Endothelial cell of umbilical vein (primary cell): ENCODE measurements at regions not wholly inside any gene's neighbourhood (a gene's known extent, or its start where the extent isn't known, plus 50 kb on each side); places are given as distances from the start of the nearest gene placed in this dataset.

Experiments used
- BruUV-seq: library from RNA; stranded (reverse); fragments of 400-500 nt; replicated peaks from 2 replicates; lab custom pipeline; 2021; lab: Mats Ljungman, UMichigan
- CTCF ChIA-PET: fragments of 300-600, 350-600 bp; sonication (Branson Sonifier 250); formaldehyde crosslinking; loops from one replicate; lab custom pipeline; 2021; ENCODE audit warnings: antibody characterized with exemption, inconsistent platforms; lab: Charles Lee
- POLR2A ChIA-PET: fragments of 300-600, 350-600 bp; sonication (Branson Sonifier 250); formaldehyde crosslinking; loops from one replicate; lab custom pipeline; 2021; ENCODE audit warnings: antibody characterized with exemption, inconsistent platforms; lab: Charles Lee
- DNase-seq: peaks from one replicate; pipeline ENCODE4 v3.0.0-alpha.2; 2011; ENCODE audit warnings: low read depth, low spot score
- FAIRE-seq: peaks from 2 replicates; lab custom pipeline; 2011; peaks lifted over from hg19 to GRCh38; lab: Jason Lieb, UNC
- H2AFZ ChIP-seq: 2 replicates; pipeline ENCODE4 v1.6.0; 2012; ENCODE audit warnings: low read depth, low read length, control low read depth, inconsistent platforms
- H3K27ac ChIP-seq: 2 replicates; pipeline ENCODE4 v1.5.1; 2011; ENCODE audit warnings: low read depth, mild to moderate bottlenecking, control low read depth, low read length, moderate library complexity; ENCODE audit not compliant: insufficient read depth
- H3K27me3 ChIP-seq, 2 experiments: 2 replicates each; pipeline versions ENCODE4 v1.6.0 to v1.6.1; 2011; ENCODE audit warnings: low read length in 2 of 2, mixed read lengths in 1 of 2; ENCODE audit not compliant: control insufficient read depth in 2 of 2, insufficient read depth in 2 of 2
- H3K36me3 ChIP-seq, 2 experiments: 2 replicates in 1 of 2; 3 replicates in 1 of 2; pipeline ENCODE4 v1.5.1; 2011; ENCODE audit warnings: low read length in 2 of 2, mild to moderate bottlenecking in 1 of 2, moderate library complexity in 1 of 2; ENCODE audit not compliant: control insufficient read depth in 2 of 2, insufficient read depth in 2 of 2; ENCODE audit errors: extremely low read depth in 1 of 2
- H3K4me1 ChIP-seq: 3 replicates; pipeline ENCODE4 v1.5.1; 2011; ENCODE audit warnings: mild to moderate bottlenecking, low read length; ENCODE audit not compliant: control insufficient read depth, insufficient read depth; ENCODE audit errors: extremely low read depth
- H3K4me2 ChIP-seq: 2 replicates; pipeline ENCODE4 v1.6.1; 2011; ENCODE audit warnings: low read length, control low read depth, mixed read lengths; ENCODE audit not compliant: insufficient read depth
- H3K4me3 ChIP-seq, 3 experiments: fragments of 200-600 bp in 1 of 3; sonication (generic), shearing (Covaris generic) in 1 of 3; replicated peaks in 1 of 3; 2 replicates each; pipeline ENCODE4 v1.5.1; 2011 to 2016; ENCODE audit warnings: control low read depth in 3 of 3, low read length in 3 of 3, mild to moderate bottlenecking in 2 of 3, inconsistent platforms in 1 of 3, low read depth in 1 of 3, moderate library complexity in 1 of 3; ENCODE audit not compliant: insufficient read depth in 1 of 3
- H3K79me2 ChIP-seq: 2 replicates; pipeline ENCODE4 v1.6.0; 2012; ENCODE audit warnings: low read length, inconsistent platforms; ENCODE audit not compliant: control insufficient read depth, insufficient read depth
- H3K9ac ChIP-seq: replicated peaks from 2 replicates; pipeline ENCODE3; 2011; ENCODE audit warnings: low read length, control low read depth; ENCODE audit not compliant: insufficient read depth; ENCODE audit errors: extremely low read depth
- H3K9me1 ChIP-seq: replicated peaks from 3 replicates; pipeline ENCODE4 v1.6.0; 2011; ENCODE audit warnings: mild to moderate bottlenecking, low read length; ENCODE audit not compliant: control insufficient read depth, insufficient read depth; ENCODE audit errors: extremely low read depth
- H3K9me3 ChIP-seq: replicated peaks from 2 replicates; pipeline ENCODE4 v1.5.1; 2012; ENCODE audit warnings: low read length, inconsistent platforms; ENCODE audit not compliant: control insufficient read depth, insufficient read depth
- H4K20me1 ChIP-seq: replicated peaks from 2 replicates; pipeline ENCODE3; 2011; ENCODE audit warnings: mild to moderate bottlenecking, low read length; ENCODE audit not compliant: control insufficient read depth, insufficient read depth; ENCODE audit errors: extremely low read depth
- EZH2 ChIP-seq: IDR thresholded peaks from 2 replicates; pipeline ENCODE4 v1.6.1; 2012; ENCODE audit warnings: borderline replicate concordance, low read depth, mild to moderate bottlenecking, moderate library complexity, low read length, inconsistent platforms; ENCODE audit not compliant: severe bottlenecking
- FOS ChIP-seq: IDR thresholded peaks from 2 replicates; pipeline ENCODE4 v1.6.1; 2011; ENCODE audit warnings: mild to moderate bottlenecking, low read length, moderate library complexity, borderline replicate concordance; ENCODE audit not compliant: insufficient read depth
- GATA2 ChIP-seq: IDR thresholded peaks from 2 replicates; pipeline ENCODE4 v1.7.0; 2011; ENCODE audit warnings: low read depth, mild to moderate bottlenecking, moderate library complexity, mixed read lengths, low read length; ENCODE audit not compliant: insufficient read length, insufficient read depth
- JUN ChIP-seq: IDR thresholded peaks from 2 replicates; pipeline ENCODE4 v1.6.1; 2011; ENCODE audit warnings: borderline replicate concordance, low read depth; ENCODE audit not compliant: insufficient read length, insufficient read depth
- MAX ChIP-seq: IDR thresholded peaks from 2 replicates; pipeline ENCODE4 v1.6.1; 2011; ENCODE audit not compliant: insufficient read depth, insufficient read length
- MYC ChIP-seq: IDR thresholded peaks from one replicate; pipeline ENCODE4 v1.6.1; 2011; ENCODE audit warnings: mild to moderate bottlenecking, low read depth, low read length
- POLR2A ChIP-seq: IDR thresholded peaks from 2 replicates; pipeline ENCODE4 v1.6.1; 2012; ENCODE audit warnings: low read depth, mild to moderate bottlenecking, control low read depth, low read length
- POLR2AphosphoS5 ChIP-seq: IDR thresholded peaks from 2 replicates; pipeline ENCODE4 v1.6.1; 2012; ENCODE audit warnings: low read depth, mild to moderate bottlenecking, control low read depth, low read length, moderate library complexity; ENCODE audit not compliant: insufficient read depth
- dilution Hi-C: fragments of 300-500 bp; cut with MboI; formaldehyde crosslinking; loops from one replicate; pipeline ENCODE4 v1.15.0; 2019; ENCODE audit warnings: low sequenced_read_pairs; ENCODE audit not compliant: extremely low pct_ligation_motif_present
- intact Hi-C: fragments of 100-400 bp; cut with micrococcal nuclease; formaldehyde crosslinking; loops from one replicate; pipeline ENCODE4 v1.10.0; 2022
- TF ChIP-seq, protein P1 (sequence below), 2 donors: IDR thresholded peaks; 1 replicate in 1 of 2; 2 replicates in 1 of 2; pipeline ENCODE4 v1.5.1; 2011; ENCODE audit warnings: low read length in 2 of 2, mild to moderate bottlenecking in 2 of 2, moderate library complexity in 2 of 2, control low read depth in 1 of 2, inconsistent platforms in 1 of 2, low read depth in 1 of 2; ENCODE audit not compliant: insufficient read depth in 1 of 2; ENCODE audit errors: extremely low read depth in 1 of 2

- no peak for TF ChIP-seq MAX
- no peak for TF ChIP-seq MYC
- no peak for TF ChIP-seq POLR2A
- TF ChIP-seq GATA2 = no peak
- H3K4me2 ChIP-seq = no peak overlapping the region
- intact Hi-C loops = no loop called here
- no peak for FAIRE-seq
- no peak overlapping the region for H3K4me3 ChIP-seq
- H2AFZ ChIP-seq = no peak overlapping the region
- BruUV-seq = no TSS peak
- no peak for DNase-seq
- peaks cover 7 to 16% of the 10 kb centered on the region in 2 experiments for H3K27me3 ChIP-seq
- dilution Hi-C loops = no loop called here
- no peaks in the 10 kb centered on the region for H3K4me1 ChIP-seq
- CTCF ChIA-PET = no interaction called here
- POLR2A ChIA-PET = no interaction called here
- H3K27ac ChIP-seq = no peak overlapping the region
- H4K20me1 ChIP-seq = no peaks in the 10 kb centered on the region
- no peaks in the 10 kb centered on the region for H3K36me3 ChIP-seq
- no peak overlapping the region for H3K9ac ChIP-seq
- H3K9me3 ChIP-seq = no peaks in the 10 kb centered on the region
- H3K9me1 ChIP-seq = no peaks in the 10 kb centered on the region
- no peaks in the 10 kb centered on the region for H3K79me2 ChIP-seq
Observed at GRCh38 chr17:77807051-77807745, 151.3 kb upstream of the TNRC6C start.

- Histone ChIP-seq H3K9me1 (no peaks in the 10 kb centered on the region), H3K27me3 (peaks cover under 1 to 9% of the 10 kb centered on the region in 2 experiments), H4K20me1 (no peaks in the 10 kb centered on the region), H3K4me2 (no peak overlapping the region), H3K27ac (no peak overlapping the region), H3K9me3 (no peaks in the 10 kb centered on the region), H3K4me1 (no peaks in the 10 kb centered on the region), H3K9ac (no peak overlapping the region), H3K4me3 (no peak overlapping the region), H3K36me3 (no peaks in the 10 kb centered on the region), H2AFZ (no peak overlapping the region), H3K79me2 (no peaks in the 10 kb centered on the region)
- intact Hi-C loops (no loop called here), dilution Hi-C loops (no loop called here)
- ChIA-PET POLR2A (no interaction called here), CTCF (no interaction called here)
- no peak for FAIRE-seq
- BruUV-seq = no TSS peak
- TF ChIP-seq EZH2 (no peak), GATA2 (no peak), FOS (no peak), MAX (no peak), JUN (no peak), POLR2A (no peak), MYC (no peak), POLR2AphosphoS5 (no peak)
- TF ChIP-seq, protein P1, sequence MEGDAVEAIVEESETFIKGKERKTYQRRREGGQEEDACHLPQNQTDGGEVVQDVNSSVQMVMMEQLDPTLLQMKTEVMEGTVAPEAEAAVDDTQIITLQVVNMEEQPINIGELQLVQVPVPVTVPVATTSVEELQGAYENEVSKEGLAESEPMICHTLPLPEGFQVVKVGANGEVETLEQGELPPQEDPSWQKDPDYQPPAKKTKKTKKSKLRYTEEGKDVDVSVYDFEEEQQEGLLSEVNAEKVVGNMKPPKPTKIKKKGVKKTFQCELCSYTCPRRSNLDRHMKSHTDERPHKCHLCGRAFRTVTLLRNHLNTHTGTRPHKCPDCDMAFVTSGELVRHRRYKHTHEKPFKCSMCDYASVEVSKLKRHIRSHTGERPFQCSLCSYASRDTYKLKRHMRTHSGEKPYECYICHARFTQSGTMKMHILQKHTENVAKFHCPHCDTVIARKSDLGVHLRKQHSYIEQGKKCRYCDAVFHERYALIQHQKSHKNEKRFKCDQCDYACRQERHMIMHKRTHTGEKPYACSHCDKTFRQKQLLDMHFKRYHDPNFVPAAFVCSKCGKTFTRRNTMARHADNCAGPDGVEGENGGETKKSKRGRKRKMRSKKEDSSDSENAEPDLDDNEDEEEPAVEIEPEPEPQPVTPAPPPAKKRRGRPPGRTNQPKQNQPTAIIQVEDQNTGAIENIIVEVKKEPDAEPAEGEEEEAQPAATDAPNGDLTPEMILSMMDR (IDR thresholded peaks at IDR 0.05; ENCODE audit: extremely low read depth in 1 of 2, insufficient read depth in 1 of 2, low read depth in 1 of 2, low read length in 2 of 2) = no peak
- no peak for DNase-seq
Observed at GRCh38 chr17:77807746-77808441, 150.6 kb upstream of the TNRC6C start.
